Glomerular visceral epithelial cell (primary cell): ENCODE measurements at regions not wholly inside any gene's neighbourhood (a gene's known extent, or its start where the extent isn't known, plus 50 kb on each side); places are given as distances from the start of the nearest gene placed in this dataset.

Source experiments
- DNase-seq: peaks from one replicate; pipeline ENCODE4 v3.0.0-alpha.2; 2016; ENCODE audit errors: extremely low spot score

- no peak for DNase-seq
Measured at GRCh38 chr14:101706509-101707067, 54.9 kb upstream of the PPP2R5C start.

- DNase-seq: peak; percentile 76
Measured at GRCh38 chr14:101707068-101707842, 54.3 kb upstream of the PPP2R5C start.

DNA sequence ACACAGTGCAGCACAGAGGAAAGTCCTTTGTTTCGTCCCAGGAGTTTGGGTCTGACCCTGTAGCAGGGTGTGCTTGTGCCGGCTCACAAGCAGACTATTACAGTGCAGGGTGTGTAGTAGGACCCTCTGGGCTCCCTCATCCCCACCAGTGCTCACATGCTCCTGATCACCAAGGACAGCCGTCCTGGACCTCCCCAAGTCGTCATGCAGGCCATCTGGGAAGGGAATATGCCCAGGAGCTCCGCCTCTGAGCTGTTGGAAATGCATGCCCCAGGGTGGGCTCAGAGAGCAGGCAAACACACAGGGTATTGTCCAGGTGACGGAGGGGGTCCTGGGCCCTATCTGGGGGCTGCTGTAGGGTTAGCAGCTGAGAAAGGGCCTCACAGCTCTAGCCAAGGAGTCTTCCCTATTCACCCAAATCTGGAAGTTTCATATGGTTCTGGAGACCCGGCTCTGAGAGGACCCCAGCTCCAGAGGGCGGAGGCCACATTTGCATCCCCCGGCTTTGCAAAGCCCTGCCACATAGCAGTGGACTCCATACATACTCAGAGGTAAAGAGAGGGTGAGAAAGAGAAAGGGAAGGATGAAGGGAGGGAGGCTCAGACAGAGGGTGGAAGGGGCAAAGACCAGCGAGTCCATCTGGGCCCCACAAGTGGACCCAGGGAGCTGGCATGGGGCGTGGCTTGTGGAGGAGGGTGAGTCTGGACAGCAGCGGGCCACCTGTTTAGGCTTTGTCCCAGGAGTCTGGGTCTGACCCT is 53.5 kb upstream of the PPP2R5C start:
- DNase-seq: no peak

DNA sequence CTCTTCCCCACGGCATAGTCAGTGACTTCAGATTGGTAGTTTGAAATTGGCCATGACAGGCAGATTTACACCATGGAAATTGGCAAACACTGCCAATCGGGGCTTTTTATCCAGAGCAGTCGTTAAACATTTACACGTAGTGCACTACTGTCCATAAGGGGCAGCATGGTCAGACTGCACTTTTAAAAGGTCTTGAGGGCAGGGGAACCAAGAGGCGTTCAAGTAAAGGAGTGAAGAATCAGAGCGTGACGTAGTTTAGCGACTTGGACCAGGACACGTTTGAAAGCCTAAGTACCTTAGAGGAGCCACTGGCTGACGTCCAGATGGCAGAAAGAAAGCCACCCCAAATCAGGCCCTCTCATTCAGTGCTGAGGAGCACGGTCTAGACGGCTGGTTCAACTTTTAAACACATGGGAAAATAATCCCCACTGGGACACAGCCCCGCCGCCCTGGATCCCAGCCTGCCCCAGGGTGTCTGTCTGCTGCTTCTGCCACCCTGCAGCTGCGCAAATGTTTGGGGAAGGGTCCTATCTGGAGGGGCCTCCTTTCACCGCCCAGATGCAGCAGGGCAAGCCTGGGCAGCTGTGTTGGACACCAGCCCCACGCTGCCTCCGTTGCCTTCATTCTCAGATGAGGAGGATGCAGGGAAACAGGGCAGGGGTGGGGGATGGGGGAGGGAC is 52.5 kb upstream of the PPP2R5C start:
- DNase-seq: no peak

DNA sequence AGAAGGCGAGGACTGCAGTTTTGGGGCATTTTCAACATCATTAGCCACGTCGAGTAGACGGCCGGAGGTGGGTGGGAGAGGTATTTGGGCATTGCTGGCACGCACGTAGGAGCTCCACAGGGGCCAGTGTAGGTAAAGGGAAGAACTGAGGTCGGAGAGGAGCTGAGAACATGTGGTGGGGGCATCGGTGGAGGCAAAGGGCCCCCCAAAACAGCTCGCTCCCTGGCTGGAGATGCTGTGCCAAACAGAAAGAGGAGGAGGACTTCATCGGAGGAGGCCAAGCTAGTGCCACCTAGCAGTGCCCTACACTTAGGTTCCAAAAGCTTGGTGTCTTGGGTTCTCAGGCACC is 52.0 kb upstream of the PPP2R5C start:
- no peak for DNase-seq

DNA sequence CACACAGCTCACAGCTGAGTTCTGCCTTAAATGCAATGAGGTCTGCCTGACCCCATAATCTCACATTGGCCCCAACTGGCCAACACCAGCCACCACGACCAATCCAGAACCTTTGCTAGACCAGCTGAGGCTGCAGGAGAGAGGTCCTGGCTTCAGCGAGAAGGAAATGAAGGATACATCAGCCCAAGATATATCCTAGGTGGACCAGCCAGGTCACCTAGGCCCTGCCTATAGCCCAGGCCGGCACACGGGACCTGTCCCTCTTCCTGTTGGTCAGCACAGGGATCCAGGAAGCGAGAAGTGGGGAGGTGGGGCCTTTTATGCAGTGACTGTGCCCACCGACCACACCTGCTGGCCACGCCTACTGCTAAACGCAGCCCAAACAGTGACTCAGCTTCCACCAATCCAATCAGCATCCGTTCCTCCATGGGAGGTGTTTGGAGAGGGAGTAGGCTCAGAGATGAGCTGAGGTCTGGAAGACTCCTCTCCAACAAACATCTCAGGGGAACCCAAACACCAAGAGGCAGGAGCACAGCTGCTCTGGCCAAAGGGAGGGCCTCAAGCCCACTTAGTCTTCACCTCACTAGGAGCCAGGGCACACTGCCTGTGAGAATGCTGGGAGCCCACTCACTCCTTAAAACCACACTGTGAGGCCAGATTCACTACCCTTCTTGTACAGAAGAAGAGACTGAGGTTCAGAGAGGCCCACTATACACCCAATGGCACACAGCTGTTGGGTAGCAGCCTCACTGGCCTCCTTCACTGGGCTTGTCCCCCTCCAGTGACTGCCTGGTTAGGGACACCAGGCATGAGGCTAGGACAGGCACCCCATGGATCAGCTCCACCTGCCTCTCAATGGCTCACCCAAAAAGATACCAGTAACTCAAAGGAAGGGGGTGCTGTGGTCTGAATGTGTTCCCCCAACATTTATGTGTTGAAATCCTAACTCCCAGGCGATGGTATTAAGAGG is 51.3 kb upstream of the PPP2R5C start:
- DNase-seq: no peak

- no peak for DNase-seq
Measured at GRCh38 chr14:101711041-101711856, 50.3 kb upstream of the PPP2R5C start.
